GM12864 (cell line): ENCODE measurements at regions not wholly inside any gene's neighbourhood (a gene's known extent, or its start where the extent isn't known, plus 50 kb on each side); places are given as distances from the start of the nearest gene placed in this dataset.

ENCODE experiments used
- DNase-seq: peaks from one replicate; pipeline ENCODE4 v3.0.0-alpha.2; 2011; ENCODE audit warnings: low read depth
- H3K4me3 ChIP-seq: 2 replicates; pipeline ENCODE4 v1.5.1; 2011; ENCODE audit warnings: mild to moderate bottlenecking, low read depth, low read length, control low read depth
- CTCF ChIP-seq: IDR thresholded peaks from 2 replicates; pipeline ENCODE4 v1.5.1; 2011; ENCODE audit warnings: low read depth, mild to moderate bottlenecking, moderate library complexity, low read length, control low read depth, inconsistent platforms; ENCODE audit errors: missing control alignments

DNA sequence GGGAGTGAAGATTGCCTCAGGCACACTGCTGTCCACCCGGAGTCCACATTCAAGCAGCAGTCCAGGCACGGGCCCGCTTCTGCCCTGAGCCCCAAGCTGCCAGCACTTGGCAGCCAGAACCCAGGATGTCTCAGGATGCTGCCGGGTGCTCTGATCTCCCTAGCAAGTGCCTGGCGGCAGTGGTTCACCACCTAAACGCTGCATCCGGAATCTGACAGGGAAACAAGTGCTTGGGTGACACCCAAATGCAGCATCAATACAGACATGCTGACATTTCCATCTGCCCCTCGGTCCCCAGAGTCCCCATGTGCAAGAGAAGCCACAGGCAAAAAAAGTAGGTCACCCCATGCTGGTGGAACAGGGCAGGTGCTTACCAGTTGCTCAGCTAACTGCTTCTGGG, 197.1 kb upstream of the RPL38 start:
- H3K4me3 ChIP-seq = no peak overlapping the region
- no peak for TF ChIP-seq CTCF
- no peak for DNase-seq

- DNase-seq = no peak
- no peak overlapping the region for H3K4me3 ChIP-seq
- peak; percentile 21 for TF ChIP-seq CTCF
Measured at GRCh38 chr17:74008196-74008595, 195.3 kb upstream of the RPL38 start.

GRCh38 chr17:74009056-74009625, 194.3 kb upstream of the RPL38 start:
- no peak overlapping the region for H3K4me3 ChIP-seq
- DNase-seq = no peak
- no peak for TF ChIP-seq CTCF

DNA sequence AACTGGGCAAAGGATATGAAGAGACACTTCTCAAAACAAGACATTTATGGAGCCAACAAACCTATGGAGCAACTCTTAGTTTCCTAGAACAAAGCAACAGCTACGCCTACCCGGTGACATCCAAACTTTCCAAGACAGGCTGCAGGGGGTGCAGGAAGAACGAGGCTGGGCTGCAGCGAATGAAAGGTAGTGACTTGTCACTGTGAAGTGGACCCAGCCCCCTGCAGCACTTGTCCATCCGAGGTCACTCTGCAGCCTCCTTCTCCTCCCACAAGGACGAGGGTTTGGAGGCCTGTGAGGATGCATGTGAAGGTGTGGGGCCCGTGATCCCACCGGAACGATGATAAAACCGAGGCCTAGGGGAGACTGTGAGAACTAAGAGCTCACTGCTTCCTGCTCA, 192.6 kb upstream of the RPL38 start:
- H3K4me3 ChIP-seq = no peak overlapping the region
- DNase-seq = no peak
- no peak for TF ChIP-seq CTCF

DNA sequence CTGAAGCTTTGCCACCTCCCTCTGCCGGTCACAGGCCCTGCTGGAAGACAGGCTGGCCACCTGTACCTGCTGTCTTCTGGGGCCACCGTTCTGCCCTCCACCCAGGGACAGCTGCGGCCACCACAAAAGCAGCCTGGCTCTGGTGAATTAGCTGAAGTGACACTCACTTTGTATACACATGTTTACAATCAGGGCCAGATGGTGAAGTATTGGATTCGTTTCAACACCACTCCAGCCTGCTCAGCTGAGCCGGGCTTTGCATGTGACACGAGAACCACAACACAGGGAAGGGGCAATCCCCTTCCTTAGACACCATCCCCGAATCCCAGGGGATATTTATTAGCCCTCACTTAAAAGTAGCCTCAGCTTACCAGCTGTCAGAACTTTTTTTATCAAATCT, 191.5 kb upstream of the RPL38 start:
- no peak for TF ChIP-seq CTCF
- H3K4me3 ChIP-seq = no peak overlapping the region
- no peak for DNase-seq

GRCh38 chr17:74012465-74012864, 191.0 kb upstream of the RPL38 start:
- H3K4me3 ChIP-seq = no peak overlapping the region
- DNase-seq = no peak
- TF ChIP-seq CTCF = no peak

- DNase-seq = no peak
- H3K4me3 ChIP-seq = no peak overlapping the region
- no peak for TF ChIP-seq CTCF
Measured at GRCh38 chr17:74015316-74015715, 188.2 kb upstream of the RPL38 start.
